MG63 (cell line): ENCODE measurements at regions not wholly inside any gene's neighbourhood (a gene's known extent, or its start where the extent isn't known, plus 50 kb on each side); places are given as distances from the start of the nearest gene placed in this dataset.

Source experiments
- DNase-seq: peaks from one replicate; pipeline ENCODE4 v3.0.0-alpha.2; 2020
- H3K27me3 ChIP-seq: fragments of 250-450 bp; sonication (Bioruptor Pico); 2 replicates; pipeline ENCODE4 v1.5.1; 2020; ENCODE audit warnings: mild to moderate bottlenecking, moderate library complexity
- H3K36me3 ChIP-seq: fragments of 250-450 bp; sonication (Bioruptor Pico); 2 replicates; pipeline ENCODE4 v1.5.1; 2020; ENCODE audit warnings: mild to moderate bottlenecking, moderate library complexity
- H3K4me3 ChIP-seq: fragments of 250-450 bp; sonication (Bioruptor Pico); 2 replicates; pipeline ENCODE4 v1.5.1; 2020; ENCODE audit warnings: mild to moderate bottlenecking, moderate library complexity
- H3K9me3 ChIP-seq: fragments of 250-450 bp; sonication (Bioruptor Pico); 2 replicates; pipeline ENCODE4 v1.5.1; 2020; ENCODE audit warnings: mild to moderate bottlenecking, moderate library complexity

GRCh38 chr10:28171468-28172222 lies 131.2 kb downstream of the MPP7 start:
- Histone ChIP-seq H3K9me3 (no peaks in the 10 kb centered on the region), H3K36me3 (no peaks in the 10 kb centered on the region), H3K4me3 (peak overlapping the region; percentile 23), H3K27me3 (no peaks in the 10 kb centered on the region)
- DNase-seq, result peak; percentile 45

- Histone ChIP-seq H3K36me3 (no peaks in the 10 kb centered on the region), H3K27me3 (no peaks in the 10 kb centered on the region), H3K4me3 (no peak overlapping the region), H3K9me3 (no peaks in the 10 kb centered on the region)
- DNase-seq, result no peak
These were observed 133.3 kb downstream of the MPP7 start for GRCh38 chr10:28169525-28169924.

DNA sequence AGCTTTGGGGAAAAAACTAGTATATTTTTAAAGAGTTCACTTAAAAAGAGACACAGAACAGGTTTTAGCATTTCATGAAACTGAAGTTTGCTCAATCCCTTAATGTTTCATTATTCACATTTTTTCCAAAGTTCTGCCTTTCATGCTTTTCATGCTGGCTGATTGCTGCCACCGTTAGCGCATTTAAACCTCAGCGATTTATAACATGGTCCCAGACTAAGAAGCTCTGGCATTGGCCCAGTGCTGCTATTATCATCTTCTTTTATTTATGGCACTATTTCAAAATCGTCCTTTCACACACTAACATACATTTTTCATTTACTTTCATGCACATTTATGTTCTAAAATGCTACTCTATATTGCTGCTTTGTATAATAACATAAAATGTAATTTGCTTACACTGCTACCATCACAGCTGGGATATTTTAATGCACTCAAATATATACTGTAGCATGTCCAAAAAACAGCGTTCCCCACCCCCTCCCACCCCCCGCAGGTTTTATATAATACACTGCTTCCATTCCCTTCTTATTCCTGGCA lies 141.9 kb downstream of the MPP7 start:
- no peaks in the 10 kb centered on the region for H3K27me3 ChIP-seq
- no peaks in the 10 kb centered on the region for H3K36me3 ChIP-seq
- no peak for DNase-seq
- H3K9me3 ChIP-seq, result no peaks in the 10 kb centered on the region
- H3K4me3 ChIP-seq, result no peak overlapping the region

- H3K27me3 ChIP-seq, result no peaks in the 10 kb centered on the region
- H3K9me3 ChIP-seq, result no peaks in the 10 kb centered on the region
- no peak for DNase-seq
- H3K36me3 ChIP-seq, result no peaks in the 10 kb centered on the region
- H3K4me3 ChIP-seq, result no peak overlapping the region
These were observed 145.5 kb downstream of the MPP7 start for GRCh38 chr10:28157379-28157778.

- Histone ChIP-seq H3K9me3 (no peaks in the 10 kb centered on the region), H3K4me3 (no peak overlapping the region), H3K36me3 (no peaks in the 10 kb centered on the region), H3K27me3 (no peaks in the 10 kb centered on the region)
- DNase-seq, result no peak
These were observed 147.1 kb downstream of the MPP7 start for GRCh38 chr10:28155726-28156125.

GRCh38 chr10:28151636-28152035 lies 151.2 kb downstream of the MPP7 start:
- DNase-seq, result no peak
- Histone ChIP-seq H3K36me3 (no peaks in the 10 kb centered on the region; the same call in 1 of the 2 replicates), H3K4me3 (no peak overlapping the region), H3K27me3 (no peaks in the 10 kb centered on the region), H3K9me3 (no peaks in the 10 kb centered on the region)

GRCh38 chr10:28149746-28150145 lies 150.9 kb upstream of the ODAD2 start:
- no peaks in the 10 kb centered on the region for H3K9me3 ChIP-seq
- H3K4me3 ChIP-seq, result no peak overlapping the region
- H3K36me3 ChIP-seq, result no peaks in the 10 kb centered on the region; the same call in 1 of the 2 replicates
- H3K27me3 ChIP-seq, result no peaks in the 10 kb centered on the region
- no peak for DNase-seq

DNA sequence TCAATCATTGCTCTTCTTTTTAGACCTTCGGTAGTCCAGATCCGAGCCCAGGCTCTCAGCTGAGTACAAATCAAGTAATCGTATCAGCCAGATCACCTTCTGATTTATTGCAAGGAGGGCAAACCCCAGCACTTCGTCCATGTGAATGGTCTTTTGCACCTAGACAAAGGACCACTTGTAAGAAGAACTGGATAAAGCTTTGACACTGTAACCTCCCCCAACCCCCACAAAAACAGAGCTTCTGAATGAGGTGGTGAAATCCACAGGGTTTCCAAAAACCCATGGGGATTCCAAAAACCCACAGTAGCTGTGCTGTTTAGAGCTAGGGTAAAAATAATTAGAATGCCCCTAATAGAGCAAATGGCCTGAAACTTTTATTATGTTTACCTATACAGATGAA lies 148.8 kb upstream of the ODAD2 start:
- Histone ChIP-seq H3K4me3 (no peak overlapping the region), H3K9me3 (no peaks in the 10 kb centered on the region), H3K27me3 (no peaks in the 10 kb centered on the region), H3K36me3 (no peaks in the 10 kb centered on the region; the same call in 1 of the 2 replicates)
- DNase-seq, result no peak

DNA sequence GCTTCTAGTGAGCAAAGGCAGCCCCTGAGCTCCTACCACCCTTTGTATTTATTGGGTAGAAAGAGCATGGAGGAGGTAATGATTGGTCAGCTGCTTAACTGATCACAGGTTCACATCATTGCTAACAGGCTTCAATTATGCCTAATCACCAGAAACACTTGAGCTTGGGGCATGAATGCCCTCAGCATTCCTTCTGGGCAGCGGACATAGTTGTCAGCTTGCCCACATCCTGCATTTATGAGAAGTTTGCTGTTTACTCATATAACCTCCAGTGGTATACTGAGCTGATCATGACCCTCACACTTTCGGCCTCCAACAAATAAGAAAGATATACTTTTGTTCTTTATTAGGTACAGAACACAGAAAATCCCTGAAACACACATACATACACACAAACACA lies 140.3 kb upstream of the ODAD2 start:
- no peaks in the 10 kb centered on the region for H3K36me3 ChIP-seq
- H3K4me3 ChIP-seq, result no peak overlapping the region
- H3K27me3 ChIP-seq, result no peaks in the 10 kb centered on the region
- DNase-seq, result peak; percentile 9
- H3K9me3 ChIP-seq, result peaks cover 28% of the 10 kb centered on the region

GRCh38 chr10:28137907-28138880 lies 139.3 kb upstream of the ODAD2 start:
- H3K27me3 ChIP-seq, result no peaks in the 10 kb centered on the region
- no peak for DNase-seq
- H3K36me3 ChIP-seq, result no peaks in the 10 kb centered on the region
- peaks cover 36% of the 10 kb centered on the region for H3K9me3 ChIP-seq
- H3K4me3 ChIP-seq, result no peak overlapping the region

DNA sequence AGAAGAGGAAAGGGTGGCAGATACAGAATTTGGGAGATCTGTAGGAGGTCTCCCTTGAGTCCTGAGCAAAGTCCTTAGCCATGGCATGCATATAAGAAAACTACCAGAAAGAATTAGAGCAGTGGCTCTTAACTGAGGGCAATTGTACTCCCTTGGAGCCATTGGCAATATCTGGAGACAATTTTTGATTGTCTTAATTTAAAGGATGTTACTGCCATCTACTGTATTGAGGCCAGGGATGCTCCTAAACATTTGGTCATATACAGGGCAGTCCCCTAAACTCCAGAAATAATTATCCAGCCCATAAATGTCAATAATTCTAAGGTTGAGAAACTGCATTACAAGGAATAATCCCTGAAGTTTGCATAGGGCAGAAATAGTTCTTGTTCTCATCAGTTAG lies 136.4 kb upstream of the ODAD2 start:
- Histone ChIP-seq H3K36me3 (peaks cover 6% of the 10 kb centered on the region; the same call in 1 of the 2 replicates), H3K27me3 (no peaks in the 10 kb centered on the region), H3K9me3 (peaks cover 43% of the 10 kb centered on the region), H3K4me3 (no peak overlapping the region)
- DNase-seq, result no peak

- DNase-seq, result peak; percentile 29
- Histone ChIP-seq H3K36me3 (peaks cover 6% of the 10 kb centered on the region; the same call in 1 of the 2 replicates), H3K4me3 (no peak overlapping the region), H3K9me3 (peaks cover 23% of the 10 kb centered on the region), H3K27me3 (no peaks in the 10 kb centered on the region)
These were observed 131.4 kb upstream of the ODAD2 start for GRCh38 chr10:28130267-28130666.

DNA sequence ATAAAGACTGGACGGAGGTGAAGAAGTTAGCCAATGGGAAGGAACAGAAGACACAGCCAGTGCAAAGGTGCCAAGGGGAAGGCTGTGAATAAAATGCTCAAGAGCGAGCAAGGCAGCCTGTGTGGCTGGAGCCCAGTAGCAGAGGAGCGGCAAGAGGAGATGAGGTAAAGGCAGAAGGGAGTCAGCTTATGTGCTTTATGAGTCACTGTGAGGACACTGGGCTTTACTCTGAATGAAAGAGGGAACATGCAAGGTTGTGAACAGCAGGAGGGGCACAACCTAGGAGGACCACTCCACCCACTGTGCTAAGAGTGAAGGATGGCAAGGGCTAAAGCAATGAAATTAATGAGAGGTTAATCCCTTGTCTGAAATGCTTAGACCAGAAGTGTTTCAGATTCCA lies 129.0 kb upstream of the ODAD2 start:
- peaks cover 6% of the 10 kb centered on the region; the same call in 1 of the 2 replicates for H3K36me3 ChIP-seq

GRCh38 chr10:28125701-28126100 lies 126.8 kb upstream of the ODAD2 start:
- H3K9me3 ChIP-seq, result peaks cover 2% of the 10 kb centered on the region; the same call in 1 of the 2 replicates
- H3K36me3 ChIP-seq, result no peaks in the 10 kb centered on the region
- H3K4me3 ChIP-seq, result no peak overlapping the region
- no peak for DNase-seq
- H3K27me3 ChIP-seq, result no peaks in the 10 kb centered on the region

More for the DNA sequence above, 129.0 kb upstream of the ODAD2 start:
- H3K9me3 ChIP-seq, result peaks cover 7% of the 10 kb centered on the region
- DNase-seq, result no peak
- no peaks in the 10 kb centered on the region for H3K27me3 ChIP-seq
- H3K4me3 ChIP-seq, result no peak overlapping the region

GRCh38 chr10:28120795-28121194 lies 121.9 kb upstream of the ODAD2 start:
- H3K4me3 ChIP-seq, result no peak overlapping the region
- DNase-seq, result no peak
- no peaks in the 10 kb centered on the region for H3K36me3 ChIP-seq
- H3K9me3 ChIP-seq, result no peaks in the 10 kb centered on the region
- H3K27me3 ChIP-seq, result no peaks in the 10 kb centered on the region

GRCh38 chr10:28120043-28120749 lies 121.3 kb upstream of the ODAD2 start:
- peak; percentile 48 for DNase-seq
- Histone ChIP-seq H3K27me3 (no peaks in the 10 kb centered on the region), H3K9me3 (no peaks in the 10 kb centered on the region), H3K36me3 (no peaks in the 10 kb centered on the region), H3K4me3 (no peak overlapping the region)
